Ectodermal cell (in vitro differentiated cells): ENCODE measurements at regions not wholly inside any gene's neighbourhood (a gene's known extent, or its start where the extent isn't known, plus 50 kb on each side); places are given as distances from the start of the nearest gene placed in this dataset.
"Not testable (repeated sequence)": the region's sequence is repeated elsewhere in the genome, so short reads cannot be mapped to it uniquely, and the experiment has no call there.

Experiments
- H3K27ac ChIP-seq: 2 replicates; pipeline ENCODE4 v1.7.0; 2013; ENCODE audit warnings: mild to moderate bottlenecking, low read depth, low read length; ENCODE audit not compliant: insufficient read depth, poor library complexity, severe bottlenecking
- H3K27me3 ChIP-seq: 2 replicates; pipeline ENCODE4 v1.7.0; 2013; ENCODE audit warnings: mild to moderate bottlenecking, low read length; ENCODE audit not compliant: insufficient read depth, control insufficient read depth, poor library complexity, severe bottlenecking
- H3K36me3 ChIP-seq: one replicate; pipeline ENCODE4 v1.7.0; 2013; ENCODE audit warnings: low read length; ENCODE audit not compliant: control insufficient read depth, insufficient read depth
- H3K4me1 ChIP-seq: one replicate; pipeline ENCODE4 v1.7.0; 2013; ENCODE audit warnings: low read length; ENCODE audit not compliant: control insufficient read depth, insufficient read depth
- H3K4me3 ChIP-seq: 2 replicates; pipeline ENCODE4 v1.7.0; 2013; ENCODE audit warnings: low read depth, low read length, control low read depth; ENCODE audit not compliant: insufficient read depth
- H3K9me3 ChIP-seq: 2 replicates; pipeline ENCODE4 v1.7.0; 2013; ENCODE audit warnings: mild to moderate bottlenecking, low read length, moderate library complexity; ENCODE audit not compliant: control insufficient read depth
- WGBS, 2 experiments: methylation state at CpG; one replicate each; pipeline ENCODE4 v1.1.7; 2013; ENCODE audit warnings: missing lambda C conversion rate in 2 of 2; 5-methylcytosine and 5-hydroxymethylcytosine counted together

- H3K27ac ChIP-seq, H3K9me3 ChIP-seq, H3K36me3 ChIP-seq, H3K27me3 ChIP-seq, H3K4me3 ChIP-seq, H3K4me1 ChIP-seq: not testable (repeated sequence)
- 88 to 92% methylated on average over 1 of the region's 1 CpG for WGBS, 2 experiments
Measured at GRCh38 chr13:21314976-21315375, 138.5 kb downstream of the MRPL57 start.

GRCh38 chr13:21316376-21316775, 139.9 kb downstream of the MRPL57 start:
- Histone ChIP-seq H3K36me3 (no peaks in the 10 kb centered on the region), H3K27ac (no peak overlapping the region), H3K9me3 (no peaks in the 10 kb centered on the region), H3K4me1 (no peaks in the 10 kb centered on the region), H3K27me3 (no peaks in the 10 kb centered on the region), H3K4me3 (no peak overlapping the region)

GRCh38 chr13:21318891-21319532, 140.1 kb downstream of the ZDHHC20 start:
- 94 to 95% methylated on average over 50 of the region's 50 CpGs for WGBS, 2 experiments
- Histone ChIP-seq H3K27me3 (no peaks in the 10 kb centered on the region), H3K27ac (no peak overlapping the region), H3K36me3 (no peaks in the 10 kb centered on the region), H3K4me1 (peaks cover 4% of the 10 kb centered on the region), H3K9me3 (no peaks in the 10 kb centered on the region), H3K4me3 (no peak overlapping the region)

DNA sequence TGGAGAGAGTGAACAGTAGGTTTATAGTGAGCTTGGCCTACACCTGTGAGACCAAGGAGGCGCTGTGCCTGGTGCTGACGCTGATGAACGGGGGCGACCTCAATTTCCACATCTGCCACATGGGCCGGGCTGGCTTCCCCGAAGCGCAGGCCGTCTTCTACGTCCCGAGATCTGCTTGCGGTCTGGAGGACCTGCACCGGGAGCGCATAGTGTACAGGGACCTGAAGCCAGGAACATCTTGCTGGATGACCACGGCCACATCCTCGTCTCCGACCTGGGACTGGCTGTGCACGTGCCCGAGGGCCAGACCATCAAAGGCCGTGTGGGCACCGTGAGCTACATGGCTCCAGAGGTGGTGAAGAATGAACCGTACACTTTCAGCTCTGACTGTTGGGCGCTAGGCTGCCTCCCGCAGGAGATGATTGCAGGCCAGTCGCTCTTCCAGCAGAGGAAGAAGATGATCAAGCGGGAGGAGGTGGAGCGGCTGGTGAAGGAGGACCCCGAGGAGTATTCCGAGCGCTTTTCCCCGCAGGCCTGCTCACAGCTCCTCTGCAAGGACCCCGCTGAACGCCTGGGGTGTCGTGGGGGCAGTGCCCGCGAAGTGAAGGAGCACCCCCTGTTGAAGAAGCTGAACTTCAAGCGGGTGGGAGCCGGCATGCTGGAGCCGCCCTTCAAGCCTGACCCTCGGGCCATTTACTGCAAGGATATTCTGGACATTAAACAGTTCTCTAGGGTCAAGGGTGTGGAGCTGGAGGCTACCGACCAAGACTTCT, 139.0 kb downstream of the ZDHHC20 start:
- Histone ChIP-seq H3K4me3 (no peak overlapping the region), H3K4me1 (peaks cover 4% of the 10 kb centered on the region), H3K36me3 (no peaks in the 10 kb centered on the region), H3K9me3 (no peaks in the 10 kb centered on the region), H3K27me3 (no peaks in the 10 kb centered on the region), H3K27ac (no peak overlapping the region)
- WGBS, 2 experiments, result 94 to 96% methylated on average over 40 of the region's 40 CpGs

- Histone ChIP-seq H3K4me3 (no peak overlapping the region), H3K27ac (no peak overlapping the region), H3K36me3 (no peaks in the 10 kb centered on the region), H3K9me3 (no peaks in the 10 kb centered on the region), H3K27me3 (peaks cover 2% of the 10 kb centered on the region), H3K4me1 (peaks cover 4% of the 10 kb centered on the region)
- 81 to 83% methylated on average over 8 of the region's 8 CpGs for WGBS, 2 experiments
Measured at GRCh38 chr13:21320642-21321034, 138.5 kb downstream of the ZDHHC20 start.

- no peak overlapping the region for H3K27ac ChIP-seq
- no peaks in the 10 kb centered on the region for H3K36me3 ChIP-seq
- 74 to 77% methylated on average over 7 of the region's 7 CpGs for WGBS, 2 experiments
- H3K9me3 ChIP-seq, result no peaks in the 10 kb centered on the region
- peaks cover 9% of the 10 kb centered on the region for H3K27me3 ChIP-seq
- peaks cover 4% of the 10 kb centered on the region for H3K4me1 ChIP-seq
- H3K4me3 ChIP-seq, result no peak overlapping the region
Measured at GRCh38 chr13:21321269-21321668, 137.8 kb downstream of the ZDHHC20 start.

DNA sequence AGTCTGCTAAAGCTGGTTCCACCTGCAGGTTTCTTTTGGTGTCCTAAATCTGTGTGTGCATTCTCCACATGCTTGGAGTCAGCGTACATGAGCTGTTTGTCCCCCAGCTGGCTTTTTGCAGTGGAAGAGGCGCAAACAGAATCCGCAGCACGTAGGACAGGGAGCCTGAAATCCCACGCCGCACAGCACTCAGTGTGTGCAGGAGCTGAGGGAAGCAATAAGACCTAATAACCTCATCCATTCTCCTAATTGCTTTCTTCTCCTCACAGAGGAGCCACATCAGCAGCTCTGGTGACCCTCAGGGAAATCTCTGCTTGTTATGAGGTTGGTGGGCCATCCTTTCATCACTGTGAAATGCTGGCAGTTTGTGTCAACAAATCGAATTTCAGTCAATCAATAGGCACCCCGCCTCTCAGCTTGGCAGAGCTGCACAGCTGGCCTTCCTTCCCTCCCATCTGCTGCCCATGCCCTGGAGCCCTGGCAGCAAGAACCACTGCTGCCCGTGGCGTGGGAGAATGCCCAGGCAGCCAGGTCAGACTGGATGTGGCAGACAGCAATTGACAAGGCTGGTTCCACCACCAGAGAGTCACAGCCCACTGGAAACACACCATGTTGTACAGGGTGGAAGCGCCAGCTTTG, 136.7 kb downstream of the ZDHHC20 start:
- Histone ChIP-seq H3K27me3 (peaks cover 20% of the 10 kb centered on the region), H3K9me3 (no peaks in the 10 kb centered on the region), H3K36me3 (no peaks in the 10 kb centered on the region), H3K4me1 (peaks cover 14% of the 10 kb centered on the region), H3K4me3 (no peak overlapping the region), H3K27ac (no peak overlapping the region)
- 54 to 55% methylated on average over 11 of the region's 11 CpGs for WGBS, 2 experiments
